ENCODE measurements at regions not wholly inside any gene's neighbourhood (a gene's known extent, or its start where the extent isn't known, plus 50 kb on each side); places are given as distances from the start of the nearest gene placed in this dataset.

GRCh38 chr9:82777366-82777765 lies 285.6 kb downstream of the RASEF start:
- TF ChIP-seq POLR2AphosphoS5 (IDR thresholded peaks at IDR 0.05; ENCODE audit: low read depth, low read length) (no peak), TAF1 (IDR thresholded peaks at IDR 0.05; ENCODE audit: borderline replicate concordance, insufficient read depth, low read length) (no peak), SIN3A (IDR thresholded peaks at IDR 0.05; ENCODE audit: borderline replicate concordance, insufficient read depth, low read length) (no peak)

Data from PFSK-1 (cell line).